GM18951 (cell line): ENCODE measurements at regions not wholly inside any gene's neighbourhood (a gene's known extent, or its start where the extent isn't known, plus 50 kb on each side); places are given as distances from the start of the nearest gene placed in this dataset.
"Not testable (repeated sequence)": the region's sequence is repeated elsewhere in the genome, so short reads cannot be mapped to it uniquely, and the experiment has no call there.

ENCODE experiments used
- POLR2A ChIP-seq: IDR thresholded peaks from 4 replicates; pipeline ENCODE4 v1.6.1; 2011; ENCODE audit warnings: mild to moderate bottlenecking; ENCODE audit not compliant: insufficient read length, insufficient read depth; ENCODE audit errors: extremely low read depth
- in situ Hi-C: fragments of 300-500 bp; cut with MboI; formaldehyde crosslinking; loops from one replicate; pipeline ENCODE4 v1.12.0; 2022; ENCODE audit warnings: low sequenced_read_pairs, mixed read lengths, inconsistent platforms; ENCODE audit not compliant: unreplicated experiment

DNA sequence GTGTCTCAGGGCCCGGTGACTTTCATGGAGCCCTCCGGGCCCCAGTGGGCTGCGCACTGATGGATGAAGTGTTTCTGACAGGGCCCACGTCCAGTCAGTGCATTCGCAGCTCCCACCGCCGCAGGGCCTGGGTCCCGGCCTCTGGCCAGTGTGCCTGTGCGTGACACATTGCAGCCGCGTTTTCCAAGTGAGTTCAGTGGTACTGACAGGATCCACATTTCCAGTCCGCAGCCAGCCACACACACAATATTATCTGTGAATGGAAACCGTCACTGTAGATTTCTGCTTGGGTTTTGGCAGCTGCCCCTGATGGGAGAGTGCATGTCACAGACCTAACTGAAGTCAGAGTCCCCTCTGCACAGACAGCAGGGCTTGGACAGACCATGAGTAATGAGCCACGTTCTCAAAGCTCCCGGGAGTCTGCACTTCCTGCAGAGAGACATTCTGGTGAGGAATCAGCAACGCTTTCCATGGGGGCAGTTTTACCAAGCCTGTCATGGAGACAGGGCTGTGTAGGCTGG is 171.4 kb downstream of the MYLK4 start:
- in situ Hi-C loops: no loop called here
- no peak for TF ChIP-seq POLR2A

DNA sequence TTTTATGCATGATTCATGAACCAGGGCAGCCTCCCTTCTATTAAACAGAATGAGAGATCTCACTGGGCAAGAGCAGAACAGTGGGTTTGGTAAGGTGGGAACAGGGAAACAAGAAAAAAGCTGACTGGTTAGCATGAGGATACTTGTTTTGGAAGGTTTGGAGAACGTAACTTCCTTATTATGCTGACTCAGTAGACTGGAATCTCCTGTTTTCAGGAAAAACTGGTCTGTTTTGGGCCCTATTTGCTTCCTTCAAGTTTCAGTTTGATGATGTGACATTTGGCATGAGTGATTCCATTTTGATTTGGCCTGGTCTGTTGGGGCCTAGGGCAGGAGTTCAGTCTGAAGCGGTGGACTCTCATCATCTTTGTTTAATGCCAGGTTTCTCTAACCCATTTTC is 172.0 kb downstream of the MYLK4 start:
- in situ Hi-C loops: no loop called here
- TF ChIP-seq POLR2A: no peak

DNA sequence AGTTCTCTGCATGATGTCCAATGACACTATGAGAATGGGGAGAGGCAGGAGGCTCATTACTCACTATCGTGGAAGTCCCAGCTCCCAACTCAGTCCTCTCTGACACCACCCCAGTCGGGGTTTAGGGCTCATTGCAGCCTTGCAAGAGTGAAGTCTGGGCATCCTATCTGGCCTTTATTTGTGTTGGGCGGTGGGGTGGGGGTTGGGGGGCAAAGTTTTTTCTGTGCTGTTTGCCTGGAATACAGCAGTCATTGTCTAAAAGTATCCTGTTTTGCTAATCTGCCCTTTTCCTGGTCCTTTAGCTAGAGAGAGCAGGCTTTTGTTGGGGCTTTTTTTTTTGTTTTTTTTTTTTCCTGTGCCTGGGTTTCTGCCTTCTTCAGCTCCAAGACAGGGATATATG is 174.2 kb downstream of the MYLK4 start:
- no peak for TF ChIP-seq POLR2A
- in situ Hi-C loops: no loop called here

DNA sequence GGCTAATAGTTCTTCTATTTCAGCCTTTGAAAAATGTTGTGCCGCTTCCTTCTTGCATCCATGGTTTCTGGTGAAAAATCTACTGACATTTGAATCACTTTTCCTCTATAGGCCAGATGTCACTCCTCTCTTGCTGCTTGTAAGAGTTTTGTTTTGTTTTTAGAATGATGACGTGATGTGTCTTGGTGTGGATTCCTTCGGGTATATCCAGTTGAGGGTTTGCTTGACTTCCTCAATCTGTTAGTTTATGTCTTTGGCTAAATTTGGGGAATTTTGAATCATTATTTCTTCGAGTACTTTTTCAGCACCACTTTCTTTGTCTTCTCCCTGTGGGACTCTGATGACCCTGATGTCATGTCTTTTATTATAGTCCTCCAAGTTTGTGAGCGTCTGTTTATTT is 175.5 kb downstream of the MYLK4 start:
- TF ChIP-seq POLR2A: no peak
- in situ Hi-C loops: no loop called here

DNA sequence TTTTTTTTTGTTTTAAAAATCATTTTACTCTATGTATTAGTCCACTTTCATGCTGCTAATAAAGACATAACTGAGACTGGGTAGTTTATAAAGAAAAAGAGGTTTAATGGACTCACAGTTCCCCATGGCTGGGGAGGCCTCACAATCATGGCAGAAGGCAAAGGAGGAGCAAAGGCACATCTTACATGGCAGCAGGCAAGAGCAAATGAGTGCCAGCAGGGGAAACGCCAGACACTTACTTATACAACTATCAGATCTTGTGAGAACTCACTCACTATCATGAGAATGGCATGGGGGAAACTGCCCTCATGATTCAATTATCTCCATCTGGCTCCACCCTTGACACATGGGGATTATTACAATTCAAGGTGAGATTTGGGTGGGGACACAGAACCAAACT is 181.3 kb downstream of the MYLK4 start:
- in situ Hi-C loops: not testable (repeated sequence)

DNA sequence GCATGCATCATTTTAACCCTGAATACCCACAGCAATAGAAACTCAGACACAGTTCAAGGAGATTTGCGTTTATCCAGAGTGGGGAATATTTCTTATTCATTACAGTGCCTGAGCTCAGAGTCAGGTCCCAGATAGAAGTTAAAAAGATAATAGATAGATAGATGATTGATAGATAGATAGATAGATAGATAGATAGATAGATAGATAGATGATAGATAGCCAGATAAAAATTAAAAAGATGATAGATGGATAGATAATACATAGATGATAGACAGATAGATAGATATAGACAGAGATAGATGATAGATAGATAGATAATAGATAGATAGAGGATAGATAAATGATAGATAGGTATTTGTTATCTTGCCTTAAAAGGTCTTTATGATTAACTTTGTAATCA is 184.7 kb downstream of the MYLK4 start:
- in situ Hi-C loops: no loop called here
- no peak for TF ChIP-seq POLR2A

DNA sequence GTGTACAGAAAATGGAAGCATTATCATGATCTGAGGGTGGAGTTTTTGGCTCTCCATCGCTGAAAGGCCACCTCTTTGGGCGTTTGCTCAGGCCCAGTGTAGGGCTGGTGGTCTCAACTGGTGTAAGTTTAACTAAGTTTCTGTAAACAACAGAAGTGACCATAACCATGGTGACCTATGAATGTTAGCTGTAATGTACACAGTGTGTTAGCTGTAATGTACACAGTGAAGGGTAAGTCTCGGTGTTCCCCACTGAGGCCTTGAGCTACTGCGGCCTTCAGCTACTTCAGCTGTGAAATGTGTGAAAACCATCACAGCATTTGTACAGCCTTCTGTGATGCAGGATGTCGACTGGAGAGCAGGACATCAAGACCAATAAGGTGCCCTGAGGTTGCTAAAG is 185.2 kb downstream of the MYLK4 start:
- in situ Hi-C loops: no loop called here
- no peak for TF ChIP-seq POLR2A

DNA sequence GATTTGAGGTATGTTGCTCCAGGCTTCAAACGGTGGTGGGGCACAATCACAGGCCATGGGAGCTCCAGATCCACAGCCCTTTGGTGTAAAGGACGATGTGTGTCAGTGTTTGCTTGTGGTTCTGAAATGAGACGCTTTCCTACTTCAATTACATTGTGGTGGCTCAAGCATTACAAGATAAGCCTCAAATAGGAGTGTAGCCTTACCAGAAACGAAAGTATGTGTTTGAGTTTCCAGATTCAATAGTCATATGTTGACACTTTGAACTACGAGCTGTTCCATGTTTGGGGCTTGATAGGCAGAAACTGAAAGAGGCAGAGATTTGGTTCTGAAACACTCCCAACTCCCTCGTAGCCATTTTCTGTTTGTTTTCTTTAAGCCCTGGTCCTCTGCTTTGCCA is 187.1 kb downstream of the MYLK4 start:
- no peak for TF ChIP-seq POLR2A
- in situ Hi-C loops: no loop called here

DNA sequence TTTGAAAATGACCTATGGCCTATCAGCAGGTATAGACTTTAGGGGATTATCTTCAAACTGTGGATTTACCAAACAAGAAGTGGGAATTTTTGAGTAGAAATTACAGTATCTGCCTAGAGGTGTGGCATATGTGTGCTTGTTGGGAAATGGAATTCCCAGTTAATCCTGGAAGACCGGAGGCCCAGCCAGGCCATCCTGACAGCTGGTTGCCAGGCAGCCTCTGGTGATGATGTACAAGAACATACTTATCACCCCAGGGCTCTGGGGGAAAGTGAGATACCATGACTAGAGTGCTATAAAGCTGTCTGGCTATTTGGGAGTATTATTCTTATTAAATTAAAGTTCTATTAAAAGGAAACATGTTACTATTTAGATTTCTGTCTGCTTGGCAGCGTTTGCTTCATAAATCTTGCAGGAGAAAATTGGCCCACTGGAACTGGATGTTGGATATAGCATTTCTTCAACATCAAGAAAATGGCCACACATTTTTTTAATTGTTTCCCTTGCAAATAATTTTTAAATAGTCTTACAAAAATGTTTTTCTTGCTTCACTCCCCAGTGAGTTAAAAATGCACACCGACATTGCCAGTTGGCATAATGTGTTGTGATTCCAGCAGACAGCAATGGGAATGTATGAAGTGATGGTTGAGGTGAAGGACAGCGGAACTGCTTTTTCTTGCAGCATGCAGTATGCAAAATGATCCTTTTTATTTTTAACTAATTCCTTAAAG is 187.8 kb downstream of the MYLK4 start:
- in situ Hi-C loops: no loop called here
- no peak for TF ChIP-seq POLR2A

DNA sequence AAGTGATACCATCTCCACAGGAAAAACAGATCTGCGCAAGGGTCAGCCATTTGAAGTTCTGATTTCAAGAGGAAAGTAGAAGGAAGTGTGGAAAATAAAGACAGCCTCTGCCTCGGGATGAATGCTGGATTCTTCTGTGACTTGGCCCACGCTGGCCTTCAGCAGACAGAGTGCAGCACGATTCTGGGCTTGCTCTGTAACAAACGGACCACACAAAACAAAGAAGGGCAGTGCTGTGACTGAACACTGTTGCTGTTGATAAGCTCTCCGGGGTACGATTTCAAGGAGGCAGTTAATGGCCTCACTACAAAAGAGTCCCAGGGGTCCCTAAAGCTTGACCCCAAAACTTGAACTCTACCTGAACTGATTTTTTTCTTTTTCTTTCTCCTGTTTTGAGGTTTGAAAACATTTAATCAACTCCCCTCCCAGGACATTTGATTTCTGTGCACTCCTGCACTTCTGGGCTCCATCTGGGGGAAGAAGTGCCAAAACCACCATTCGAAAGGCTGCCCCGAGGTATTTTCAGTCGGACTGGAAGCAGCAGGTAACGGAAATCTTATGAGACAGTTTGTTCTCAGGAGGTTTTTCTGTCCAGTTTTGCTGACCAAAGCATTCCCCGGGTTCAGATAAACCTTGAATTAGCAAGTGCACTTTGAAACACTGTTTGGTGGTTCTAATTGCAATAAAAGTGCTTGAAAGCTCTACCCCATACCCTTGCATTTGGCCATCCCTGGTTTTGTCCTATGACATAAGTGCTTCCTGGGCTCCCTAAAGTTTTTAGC is 189.6 kb downstream of the MYLK4 start:
- in situ Hi-C loops: no loop called here
- no peak for TF ChIP-seq POLR2A

DNA sequence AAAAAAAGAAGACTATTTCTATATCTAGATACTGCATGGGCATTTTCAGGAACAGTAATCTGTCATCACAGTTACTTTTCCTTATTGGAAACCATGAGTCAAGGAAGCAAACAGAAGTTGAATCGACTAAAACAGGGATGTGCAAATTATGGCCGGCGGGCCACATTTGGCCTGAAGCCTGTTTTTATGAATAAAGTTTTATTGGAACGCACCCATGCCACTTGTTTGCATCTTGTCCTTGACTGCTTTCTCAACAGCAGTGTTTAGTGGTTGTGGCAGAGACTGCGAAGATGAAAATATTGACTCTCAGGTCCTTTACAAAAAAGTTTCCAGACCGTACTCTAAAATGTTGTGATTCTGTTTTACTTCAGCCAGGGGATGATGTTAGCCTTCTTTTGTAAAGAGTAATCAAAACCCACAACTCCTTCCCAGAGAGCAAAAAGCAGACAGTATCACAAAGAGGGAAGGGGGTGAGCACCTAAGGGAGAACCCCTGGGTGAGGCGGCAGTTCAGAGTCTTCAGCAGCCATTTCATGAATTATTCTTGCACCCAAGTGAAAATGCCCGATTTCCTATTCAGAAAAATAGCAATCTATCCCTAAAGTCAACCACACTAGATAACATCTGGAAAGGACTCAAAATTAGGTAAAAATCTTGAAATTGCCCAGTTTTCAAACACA is 190.4 kb downstream of the MYLK4 start:
- in situ Hi-C loops: no loop called here
- TF ChIP-seq POLR2A: no peak

DNA sequence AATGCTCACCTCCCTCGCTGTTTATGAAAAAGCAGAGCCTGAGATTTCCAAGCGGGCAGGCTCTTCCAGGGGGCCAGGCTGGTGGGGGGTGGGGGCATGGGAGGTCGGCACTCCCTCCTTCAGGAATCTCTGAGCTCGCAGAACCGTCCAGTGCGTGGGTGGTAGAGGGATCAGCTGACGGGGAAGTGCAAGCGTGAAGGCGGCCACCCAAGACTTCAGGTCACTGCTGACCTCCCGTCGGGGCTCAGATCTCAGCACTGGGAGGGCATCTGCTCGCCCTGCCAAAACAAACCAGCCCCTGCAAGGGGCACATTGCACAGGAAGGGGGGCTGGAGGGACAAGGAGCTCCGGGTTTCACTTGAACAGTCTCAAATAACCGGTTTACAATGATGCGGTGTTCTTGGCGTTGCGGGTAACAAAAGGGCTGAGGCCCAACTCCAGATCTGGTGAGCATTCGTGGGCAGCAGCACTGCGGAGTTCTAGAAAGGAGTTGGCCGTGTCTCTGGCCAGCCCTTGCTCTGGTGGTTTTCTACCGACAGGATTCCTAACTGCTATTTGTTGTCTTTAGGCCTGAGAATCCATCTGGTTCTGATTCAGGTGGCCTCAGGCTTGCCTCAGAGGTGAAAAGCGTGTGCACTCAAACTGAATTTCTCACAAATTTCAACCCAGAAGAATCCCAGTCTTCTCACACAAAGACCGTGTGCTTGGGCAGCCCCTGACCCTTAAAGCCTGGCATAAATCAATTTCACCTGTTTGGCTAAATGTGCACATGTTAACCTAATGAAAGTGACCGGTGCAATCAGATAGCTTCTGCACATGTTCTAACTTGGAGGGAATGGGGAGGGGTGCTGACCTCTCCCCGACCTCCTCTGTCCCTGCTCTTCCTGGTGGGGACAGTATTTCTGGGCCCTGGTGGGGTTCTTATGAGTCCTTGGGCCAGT is 191.6 kb downstream of the MYLK4 start:
- in situ Hi-C loops: no loop called here
- TF ChIP-seq POLR2A: no peak
